DND-41 (cell line): ENCODE measurements at regions not wholly inside any gene's neighbourhood (a gene's known extent, or its start where the extent isn't known, plus 50 kb on each side); places are given as distances from the start of the nearest gene placed in this dataset.

Source experiments
- ATAC-seq: fragments of 200-7000 bp; cut with Tn5 transposase; 3 replicates; pipeline ENCODE4 v1.9.1; 2021; ENCODE audit warnings: low read depth; ENCODE audit not compliant: insufficient read depth
- DNase-seq: peaks from one replicate; pipeline ENCODE4 v3.0.0-alpha.2; 2020
- H2AFZ ChIP-seq: 2 replicates; pipeline ENCODE4 v1.6.0; 2012; ENCODE audit warnings: low read depth, low read length
- H3K27ac ChIP-seq: 2 replicates; pipeline ENCODE4 v1.5.1; 2012; ENCODE audit warnings: low read length, inconsistent platforms
- H3K27me3 ChIP-seq: fragments of 200-600 bp; sonication (generic); 2 replicates; pipeline ENCODE4 v1.6.0; 2012; ENCODE audit warnings: low read length, mild to moderate bottlenecking, inconsistent platforms; ENCODE audit not compliant: insufficient read depth, poor library complexity
- H3K36me3 ChIP-seq: 2 replicates; pipeline ENCODE4 v1.5.1; 2012; ENCODE audit warnings: low read length, inconsistent platforms; ENCODE audit not compliant: insufficient read depth
- H3K4me1 ChIP-seq: 2 replicates; pipeline ENCODE4 v1.5.1; 2012; ENCODE audit warnings: mild to moderate bottlenecking, low read length; ENCODE audit not compliant: insufficient read depth
- H3K4me2 ChIP-seq: 2 replicates; pipeline ENCODE4 v1.6.0; 2012; ENCODE audit warnings: mild to moderate bottlenecking, moderate library complexity, low read length, inconsistent platforms; ENCODE audit not compliant: insufficient read depth
- H3K4me3 ChIP-seq, 2 experiments: fragments of 200-600 bp in 1 of 2; shearing (Covaris generic) in 1 of 2; 2 replicates each; pipeline ENCODE4 v1.5.1; 2012 to 2016; ENCODE audit warnings: inconsistent platforms in 2 of 2, low read length in 2 of 2, mild to moderate bottlenecking in 2 of 2, low read depth in 1 of 2, moderate library complexity in 1 of 2
- H3K79me2 ChIP-seq: 2 replicates; pipeline ENCODE4 v1.6.0; 2012; ENCODE audit warnings: low read length, inconsistent platforms; ENCODE audit not compliant: insufficient read depth
- H3K9ac ChIP-seq: 2 replicates; pipeline ENCODE4 v1.6.0; 2012; ENCODE audit warnings: low read depth, mild to moderate bottlenecking, inconsistent platforms, low read length, moderate library complexity
- H3K9me3 ChIP-seq: 2 replicates; pipeline ENCODE4 v1.5.1; 2012; ENCODE audit warnings: low read length, moderate library complexity, mild to moderate bottlenecking, inconsistent platforms; ENCODE audit not compliant: insufficient read depth, severe bottlenecking
- H4K20me1 ChIP-seq: 2 replicates; pipeline ENCODE4 v1.6.0; 2012; ENCODE audit warnings: low read length; ENCODE audit not compliant: insufficient read depth
- EZH2 ChIP-seq: IDR thresholded peaks from 3 replicates; pipeline ENCODE4 v1.6.1; 2012; ENCODE audit warnings: borderline replicate concordance, low read depth, mild to moderate bottlenecking, moderate library complexity, low read length, inconsistent platforms; ENCODE audit not compliant: severe bottlenecking
- TF ChIP-seq, protein P1 (sequence below): IDR thresholded peaks from 2 replicates; pipeline ENCODE4 v1.5.1; 2012; ENCODE audit warnings: borderline replicate concordance, low read length, moderate library complexity, mild to moderate bottlenecking; ENCODE audit not compliant: poor library complexity, severe bottlenecking; ENCODE audit errors: extremely low read depth

GRCh38 chr4:66212489-66212888 is 542.2 kb upstream of the EPHA5 start:
- Histone ChIP-seq H2AFZ (no peak overlapping the region), H3K36me3 (no peaks in the 10 kb centered on the region), H3K9ac (no peak overlapping the region), H3K9me3 (peaks cover 8% of the 10 kb centered on the region), H3K4me1 (no peaks in the 10 kb centered on the region), H3K27ac (no peak overlapping the region), H3K27me3 (no peaks in the 10 kb centered on the region), H4K20me1 (no peaks in the 10 kb centered on the region), H3K4me3 (no peak overlapping the region), H3K4me2 (no peak overlapping the region), H3K79me2 (no peaks in the 10 kb centered on the region)
- no peak for DNase-seq
- no peak for ATAC-seq
- TF ChIP-seq EZH2, result no peak
- TF ChIP-seq, protein P1, sequence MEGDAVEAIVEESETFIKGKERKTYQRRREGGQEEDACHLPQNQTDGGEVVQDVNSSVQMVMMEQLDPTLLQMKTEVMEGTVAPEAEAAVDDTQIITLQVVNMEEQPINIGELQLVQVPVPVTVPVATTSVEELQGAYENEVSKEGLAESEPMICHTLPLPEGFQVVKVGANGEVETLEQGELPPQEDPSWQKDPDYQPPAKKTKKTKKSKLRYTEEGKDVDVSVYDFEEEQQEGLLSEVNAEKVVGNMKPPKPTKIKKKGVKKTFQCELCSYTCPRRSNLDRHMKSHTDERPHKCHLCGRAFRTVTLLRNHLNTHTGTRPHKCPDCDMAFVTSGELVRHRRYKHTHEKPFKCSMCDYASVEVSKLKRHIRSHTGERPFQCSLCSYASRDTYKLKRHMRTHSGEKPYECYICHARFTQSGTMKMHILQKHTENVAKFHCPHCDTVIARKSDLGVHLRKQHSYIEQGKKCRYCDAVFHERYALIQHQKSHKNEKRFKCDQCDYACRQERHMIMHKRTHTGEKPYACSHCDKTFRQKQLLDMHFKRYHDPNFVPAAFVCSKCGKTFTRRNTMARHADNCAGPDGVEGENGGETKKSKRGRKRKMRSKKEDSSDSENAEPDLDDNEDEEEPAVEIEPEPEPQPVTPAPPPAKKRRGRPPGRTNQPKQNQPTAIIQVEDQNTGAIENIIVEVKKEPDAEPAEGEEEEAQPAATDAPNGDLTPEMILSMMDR, result no peak

DNA sequence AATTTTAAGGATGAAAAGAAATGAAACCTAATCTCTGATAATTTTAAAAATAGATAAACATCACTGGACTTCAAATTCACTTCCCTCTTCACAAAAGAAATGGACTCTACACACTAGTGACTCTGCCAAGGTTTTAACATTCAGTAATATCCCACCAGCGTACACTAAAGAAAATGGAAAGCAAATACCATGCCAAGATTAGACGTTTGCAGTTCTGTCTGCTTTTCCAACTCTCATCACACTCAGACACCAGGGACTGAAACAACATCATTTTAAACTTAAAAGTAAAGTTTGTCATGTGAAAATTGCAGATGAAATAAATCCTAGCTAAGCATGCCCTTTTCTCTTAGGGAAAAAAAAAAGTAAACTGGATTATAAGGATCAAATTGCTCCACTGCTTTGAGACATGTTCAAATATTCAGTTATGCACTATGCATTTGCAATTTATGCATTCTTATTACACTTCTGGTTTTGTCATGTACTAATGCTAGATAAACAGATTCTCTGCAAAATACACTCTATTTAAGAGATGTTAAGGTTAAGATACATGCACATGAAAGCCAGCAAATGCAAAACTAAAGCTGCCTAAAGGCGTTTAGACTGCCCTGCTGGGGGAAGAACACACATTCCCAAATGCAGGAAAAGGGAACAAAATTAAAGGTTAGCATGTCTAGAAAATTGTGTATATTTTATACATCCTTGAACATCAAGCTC is 534.4 kb upstream of the EPHA5 start:
- Histone ChIP-seq H3K9ac (no peak overlapping the region), H3K4me3 (no peak overlapping the region)
- no peak for ATAC-seq

GRCh38 chr4:66202870-66203269 is 532.6 kb upstream of the EPHA5 start:
- Histone ChIP-seq H3K4me2 (no peak overlapping the region), H4K20me1 (no peaks in the 10 kb centered on the region), H3K27ac (no peak overlapping the region), H3K36me3 (no peaks in the 10 kb centered on the region), H3K27me3 (no peaks in the 10 kb centered on the region), H3K9me3 (no peaks in the 10 kb centered on the region), H3K4me3 (no peak overlapping the region), H2AFZ (no peak overlapping the region), H3K9ac (no peak overlapping the region), H3K79me2 (no peaks in the 10 kb centered on the region), H3K4me1 (no peaks in the 10 kb centered on the region)
- TF ChIP-seq, protein P1, result no peak
- TF ChIP-seq EZH2, result no peak
- no peak for DNase-seq
- no peak for ATAC-seq

More for the DNA sequence above, 534.4 kb upstream of the EPHA5 start:
- H3K27me3 ChIP-seq, result no peaks in the 10 kb centered on the region
- 0 out of 2 replicates have a peak overlapping the region, but pooled peaks have one; percentile 49 for H2AFZ ChIP-seq
- no peak for TF ChIP-seq EZH2
- TF ChIP-seq, protein P1, result no peak
- DNase-seq, result no peak
- no peaks in the 10 kb centered on the region for H3K4me1 ChIP-seq
- no peaks in the 10 kb centered on the region for H4K20me1 ChIP-seq
- H3K36me3 ChIP-seq, result no peaks in the 10 kb centered on the region
- H3K4me2 ChIP-seq, result no peak overlapping the region
- peaks cover 8% of the 10 kb centered on the region for H3K9me3 ChIP-seq
- no peaks in the 10 kb centered on the region for H3K79me2 ChIP-seq
- H3K27ac ChIP-seq, result no peak overlapping the region
